OCI-LY7 (cell line): ENCODE measurements at regions not wholly inside any gene's neighbourhood (a gene's known extent, or its start where the extent isn't known, plus 50 kb on each side); places are given as distances from the start of the nearest gene placed in this dataset.

ENCODE experiments used
- EZH2phosphoT487 ChIP-seq: fragments of 200-600 bp; sonication (generic); IDR thresholded peaks from 2 replicates; pipeline ENCODE4 v1.6.1; 2018; ENCODE audit warnings: low read depth, borderline replicate concordance, mild to moderate bottlenecking, mixed run types, antibody characterized with exemption, low read length, moderate library complexity, mixed read lengths
- TF ChIP-seq, protein P1 (sequence below): fragments of 200-600 bp; sonication (generic); conservative IDR thresholded peaks from 2 replicates; pipeline ENCODE4 v1.5.1; 2014; ENCODE audit warnings: mild to moderate bottlenecking, antibody characterized with exemption, low read length, moderate library complexity, mixed read lengths

DNA sequence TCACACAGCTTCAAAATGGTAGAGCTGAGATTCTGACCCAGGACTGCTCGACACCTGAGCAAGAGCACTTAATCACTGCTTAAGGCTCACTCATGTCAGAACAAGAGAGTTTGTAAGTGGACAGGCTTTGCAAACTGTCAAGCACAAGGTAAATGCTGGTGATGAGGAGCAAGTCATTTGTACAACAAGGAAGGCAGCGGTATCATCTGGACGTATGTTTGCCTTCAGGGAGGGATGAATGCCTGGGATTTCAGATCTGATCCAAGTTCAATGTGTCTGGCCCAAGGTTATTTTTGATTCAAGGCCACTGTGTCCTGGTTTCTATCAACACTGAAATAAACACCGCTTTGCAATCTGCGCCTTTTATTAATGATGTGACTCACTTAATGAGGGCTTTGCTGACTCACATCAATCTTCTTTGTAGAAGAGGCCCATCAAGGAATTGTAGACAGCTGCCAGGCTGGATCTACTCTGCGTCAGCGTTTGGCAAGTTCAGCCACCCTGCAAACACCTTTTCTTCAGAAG is 174.4 kb upstream of the HS3ST3A1 start:
- TF ChIP-seq, protein P1, sequence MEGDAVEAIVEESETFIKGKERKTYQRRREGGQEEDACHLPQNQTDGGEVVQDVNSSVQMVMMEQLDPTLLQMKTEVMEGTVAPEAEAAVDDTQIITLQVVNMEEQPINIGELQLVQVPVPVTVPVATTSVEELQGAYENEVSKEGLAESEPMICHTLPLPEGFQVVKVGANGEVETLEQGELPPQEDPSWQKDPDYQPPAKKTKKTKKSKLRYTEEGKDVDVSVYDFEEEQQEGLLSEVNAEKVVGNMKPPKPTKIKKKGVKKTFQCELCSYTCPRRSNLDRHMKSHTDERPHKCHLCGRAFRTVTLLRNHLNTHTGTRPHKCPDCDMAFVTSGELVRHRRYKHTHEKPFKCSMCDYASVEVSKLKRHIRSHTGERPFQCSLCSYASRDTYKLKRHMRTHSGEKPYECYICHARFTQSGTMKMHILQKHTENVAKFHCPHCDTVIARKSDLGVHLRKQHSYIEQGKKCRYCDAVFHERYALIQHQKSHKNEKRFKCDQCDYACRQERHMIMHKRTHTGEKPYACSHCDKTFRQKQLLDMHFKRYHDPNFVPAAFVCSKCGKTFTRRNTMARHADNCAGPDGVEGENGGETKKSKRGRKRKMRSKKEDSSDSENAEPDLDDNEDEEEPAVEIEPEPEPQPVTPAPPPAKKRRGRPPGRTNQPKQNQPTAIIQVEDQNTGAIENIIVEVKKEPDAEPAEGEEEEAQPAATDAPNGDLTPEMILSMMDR = no peak
- no peak for TF ChIP-seq EZH2phosphoT487
